GM12878 (cell line): ENCODE measurements at regions not wholly inside any gene's neighbourhood (a gene's known extent, or its start where the extent isn't known, plus 50 kb on each side); places are given as distances from the start of the nearest gene placed in this dataset.

Source experiments
- ATAC-seq: fragments of 200-7000 bp; cut with Tn5 transposase; 3 replicates; pipeline ENCODE4 v1.9.1; 2020; ENCODE audit warnings: mild to moderate bottlenecking, moderate library complexity
- BruUV-seq: library from RNA; stranded (reverse); fragments of 400-500 nt; replicated peaks from 2 replicates; lab custom pipeline; 2021; lab: Mats Ljungman, UMichigan
- CTCF ChIA-PET: fragments of 300-600 bp; sonication (Branson Sonifier 250); formaldehyde crosslinking; extraction: SDS; loops from one replicate; lab custom pipeline; 2021; ENCODE audit warnings: inconsistent platforms; lab: Yijun Ruan, JAX
- POLR2A ChIA-PET: fragments of 350-600 bp; formaldehyde crosslinking; extraction: SDS; loops from one replicate; lab custom pipeline; 2021; ENCODE audit warnings: inconsistent platforms; lab: Charles Lee
- RAD21 ChIA-PET: fragments of 300-600 bp; sonication (Branson Sonifier 250); formaldehyde crosslinking; loops from one replicate; lab custom pipeline; 2023; ENCODE audit warnings: antibody characterized with exemption; ENCODE audit not compliant: unreplicated experiment; lab: Charles Lee
- SMC1A ChIA-PET: fragments of 300-600 bp; sonication (Branson Sonifier 250); formaldehyde crosslinking; loops from one replicate; lab custom pipeline; 2023; ENCODE audit not compliant: unreplicated experiment, uncharacterized antibody; lab: Charles Lee
- DNase-seq: peaks from one replicate; pipeline ENCODE4 v3.0.0-alpha.2; 2011; ENCODE audit warnings: low read depth, low spot score
- FAIRE-seq: peaks from 3 replicates; lab custom pipeline; 2011; peaks lifted over from hg19 to GRCh38; lab: Jason Lieb, UNC
- H2AFZ ChIP-seq: 2 replicates; pipeline ENCODE4 v1.6.0; 2011; ENCODE audit warnings: low read depth, low read length, control low read depth; ENCODE audit not compliant: control insufficient read depth
- H3K27ac ChIP-seq: 2 replicates; pipeline ENCODE4 v1.5.1; 2011; ENCODE audit warnings: control low read depth; ENCODE audit not compliant: control insufficient read depth, insufficient read depth
- H3K27me3 ChIP-seq, 2 experiments: replicated peaks in 1 of 2; 2 replicates each; pipeline versions ENCODE4 v1.6.0 to v1.6.1; 2011; ENCODE audit warnings: low read length in 1 of 2; ENCODE audit not compliant: control insufficient read depth in 2 of 2, insufficient read depth in 2 of 2
- H3K36me3 ChIP-seq, 2 experiments: 2 replicates each; pipeline ENCODE4 v1.5.1; 2011; ENCODE audit warnings: low read length in 1 of 2; ENCODE audit not compliant: control insufficient read depth in 2 of 2, insufficient read depth in 2 of 2
- H3K4me1 ChIP-seq: 2 replicates; pipeline ENCODE4 v1.6.1; 2011; ENCODE audit warnings: mild to moderate bottlenecking, low read length, moderate library complexity, mixed read lengths; ENCODE audit not compliant: control insufficient read depth, insufficient read depth
- H3K4me2 ChIP-seq: 2 replicates; pipeline ENCODE4 v1.6.0; 2011; ENCODE audit warnings: control low read depth; ENCODE audit not compliant: control insufficient read depth, insufficient read depth
- H3K4me3 ChIP-seq: fragments of 200-600 bp; sonication (generic); 2 replicates; pipeline ENCODE4 v1.5.1; 2016
- H3K79me2 ChIP-seq: 2 replicates; pipeline ENCODE4 v1.6.0; 2011; ENCODE audit warnings: low read length; ENCODE audit not compliant: control insufficient read depth, insufficient read depth
- H3K9ac ChIP-seq: 2 replicates; pipeline ENCODE4 v1.8.0; 2011; ENCODE audit warnings: low read length, control low read depth, mixed read lengths; ENCODE audit not compliant: control insufficient read depth, insufficient read depth
- H3K9me3 ChIP-seq: replicated peaks from 3 replicates; pipeline ENCODE4 v1.5.1; 2011; ENCODE audit warnings: mild to moderate bottlenecking, low read length; ENCODE audit not compliant: control insufficient read depth, insufficient read depth
- H4K20me1 ChIP-seq: 2 replicates; pipeline ENCODE4 v1.6.0; 2011; ENCODE audit not compliant: control insufficient read depth, insufficient read depth
- HDAC2 ChIP-seq: fragments of 200-600 bp; sonication (generic); IDR thresholded peaks from 2 replicates; pipeline ENCODE4 v1.6.1; 2017
- IKZF2 ChIP-seq, 2 experiments: fragments of 450-650 bp; IDR thresholded peaks; 2 replicates each; pipeline ENCODE4 v1.6.1; 2017; ENCODE audit warnings: mild to moderate bottlenecking in 2 of 2, moderate library complexity in 2 of 2
- MTA2 ChIP-seq: fragments of 450-650 bp; IDR thresholded peaks from 2 replicates; pipeline ENCODE4 v1.6.1; 2016; ENCODE audit warnings: low read depth, mild to moderate bottlenecking, moderate library complexity
- MYB ChIP-seq: fragments of 150-350 bp; IDR thresholded peaks from 2 replicates; pipeline ENCODE4 v1.6.1; 2014; ENCODE audit warnings: mild to moderate bottlenecking, low read depth, low read length, borderline replicate concordance
- PAX5 ChIP-seq: IDR thresholded peaks from 2 replicates; pipeline ENCODE4 v1.6.1; 2011; ENCODE audit warnings: low read depth, low read length, borderline replicate concordance
- RAD21 ChIP-seq: IDR thresholded peaks from 2 replicates; pipeline ENCODE4 v1.6.1; 2011; ENCODE audit warnings: mild to moderate bottlenecking, low read depth, low read length, moderate library complexity; ENCODE audit not compliant: insufficient read depth
- STAT3 ChIP-seq: IDR thresholded peaks from 2 replicates; pipeline ENCODE4 v1.6.1; 2011; ENCODE audit warnings: low read depth, low read length, improper control_type of control experiment
- SUZ12 ChIP-seq: fragments of 200-600 bp; sonication (generic); IDR thresholded peaks from one replicate; pipeline ENCODE4 v1.6.1; 2018; ENCODE audit warnings: antibody characterized with exemption, mild to moderate bottlenecking; ENCODE audit not compliant: unreplicated experiment
- USF1 ChIP-seq: IDR thresholded peaks from 2 replicates; pipeline ENCODE4 v1.6.1; 2011; ENCODE audit warnings: borderline replicate concordance, low read depth, mild to moderate bottlenecking, moderate library complexity, mixed read lengths, low read length; ENCODE audit not compliant: insufficient read depth; ENCODE audit errors: extremely low read length
- ZBED1 ChIP-seq: IDR thresholded peaks from 2 replicates; pipeline ENCODE4 v1.6.1; 2016; ENCODE audit warnings: borderline replicate concordance
- ZNF24 ChIP-seq: fragments of 450-650 bp; IDR thresholded peaks from 2 replicates; pipeline ENCODE4 v1.6.1; 2017; ENCODE audit warnings: antibody characterized with exemption, mild to moderate bottlenecking
- WGBS: methylation state at CpG from one replicate; pipeline ENCODE4 v1.1.6; 2016; ENCODE audit warnings: low lambda C conversion rate; ENCODE audit not compliant: insufficient replicate concordance, insufficient coverage; ENCODE audit errors: missing lambda C conversion rate; 5-methylcytosine and 5-hydroxymethylcytosine counted together
- in situ Hi-C: fragments of 300-500 bp; cut with MboI; formaldehyde crosslinking; loops from 9 replicates; pipeline ENCODE4 v1.14.3; 2018; ENCODE audit warnings: mixed read lengths
- intact Hi-C: fragments of 100-400 bp; cut with micrococcal nuclease; formaldehyde crosslinking; loops from one replicate; pipeline ENCODE4 v1.14.2; 2022; ENCODE audit not compliant: unreplicated experiment
- TF ChIP-seq, protein P1 (sequence below): IDR thresholded peaks from 2 replicates; pipeline ENCODE4 v1.6.1; 2012; ENCODE audit warnings: mild to moderate bottlenecking, low read depth, low read length
- TF ChIP-seq, protein P2 (sequence below): fragments of 150-350 bp; IDR thresholded peaks from 2 replicates; pipeline ENCODE4 v1.6.1; 2014; ENCODE audit warnings: mild to moderate bottlenecking, low read depth, low read length
- TF ChIP-seq, protein P3 (sequence below): fragments of 450-650 bp; conservative IDR thresholded peaks from 2 replicates; pipeline ENCODE4 v1.6.1; 2017; ENCODE audit warnings: mild to moderate bottlenecking, moderate library complexity
- TF ChIP-seq, protein P4 (sequence below): fragments of 450-650 bp; IDR thresholded peaks from 2 replicates; pipeline ENCODE4 v1.6.1; 2016; ENCODE audit warnings: mild to moderate bottlenecking

- TF ChIP-seq, protein P1, sequence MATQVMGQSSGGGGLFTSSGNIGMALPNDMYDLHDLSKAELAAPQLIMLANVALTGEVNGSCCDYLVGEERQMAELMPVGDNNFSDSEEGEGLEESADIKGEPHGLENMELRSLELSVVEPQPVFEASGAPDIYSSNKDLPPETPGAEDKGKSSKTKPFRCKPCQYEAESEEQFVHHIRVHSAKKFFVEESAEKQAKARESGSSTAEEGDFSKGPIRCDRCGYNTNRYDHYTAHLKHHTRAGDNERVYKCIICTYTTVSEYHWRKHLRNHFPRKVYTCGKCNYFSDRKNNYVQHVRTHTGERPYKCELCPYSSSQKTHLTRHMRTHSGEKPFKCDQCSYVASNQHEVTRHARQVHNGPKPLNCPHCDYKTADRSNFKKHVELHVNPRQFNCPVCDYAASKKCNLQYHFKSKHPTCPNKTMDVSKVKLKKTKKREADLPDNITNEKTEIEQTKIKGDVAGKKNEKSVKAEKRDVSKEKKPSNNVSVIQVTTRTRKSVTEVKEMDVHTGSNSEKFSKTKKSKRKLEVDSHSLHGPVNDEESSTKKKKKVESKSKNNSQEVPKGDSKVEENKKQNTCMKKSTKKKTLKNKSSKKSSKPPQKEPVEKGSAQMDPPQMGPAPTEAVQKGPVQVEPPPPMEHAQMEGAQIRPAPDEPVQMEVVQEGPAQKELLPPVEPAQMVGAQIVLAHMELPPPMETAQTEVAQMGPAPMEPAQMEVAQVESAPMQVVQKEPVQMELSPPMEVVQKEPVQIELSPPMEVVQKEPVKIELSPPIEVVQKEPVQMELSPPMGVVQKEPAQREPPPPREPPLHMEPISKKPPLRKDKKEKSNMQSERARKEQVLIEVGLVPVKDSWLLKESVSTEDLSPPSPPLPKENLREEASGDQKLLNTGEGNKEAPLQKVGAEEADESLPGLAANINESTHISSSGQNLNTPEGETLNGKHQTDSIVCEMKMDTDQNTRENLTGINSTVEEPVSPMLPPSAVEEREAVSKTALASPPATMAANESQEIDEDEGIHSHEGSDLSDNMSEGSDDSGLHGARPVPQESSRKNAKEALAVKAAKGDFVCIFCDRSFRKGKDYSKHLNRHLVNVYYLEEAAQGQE: no peak
Measured at GRCh38 chr3:80734920-80735319, 967.1 kb upstream of the ROBO1 start (continued).

GRCh38 chr3:80734483-80734882, 966.7 kb upstream of the ROBO1 start:
- Histone ChIP-seq H3K9ac (no peak overlapping the region), H2AFZ (no peak overlapping the region), H3K9me3 (no peaks in the 10 kb centered on the region), H3K4me1 (no peaks in the 10 kb centered on the region), H3K27ac (no peak overlapping the region), H4K20me1 (no peaks in the 10 kb centered on the region), H3K4me3 (no peak overlapping the region), H3K4me2 (no peak overlapping the region), H3K79me2 (no peaks in the 10 kb centered on the region), H3K27me3 (no peaks in the 10 kb centered on the region), H3K36me3 (no peaks in the 10 kb centered on the region)
- no peak for FAIRE-seq
- ChIA-PET POLR2A (no interaction called here), CTCF (no interaction called here), SMC1A (no interaction called here), RAD21 (no interaction called here)
- ATAC-seq: no peak
- intact Hi-C loops: no loop called here
- 29% methylated on average over 1 of the region's 1 CpG for WGBS
- BruUV-seq: no TSS peak
- no peak for DNase-seq
- in situ Hi-C loops: no loop called here
- TF ChIP-seq ZBED1 (no peak), MYB (no peak), HDAC2 (no peak), USF1 (no peak), IKZF2 (IDR thresholded peaks at IDR 0.05) (no peak), MTA2 (no peak), SUZ12 (no peak), STAT3 (no peak), RAD21 (no peak), ZNF24 (no peak), PAX5 (no peak)
- TF ChIP-seq, protein P2, sequence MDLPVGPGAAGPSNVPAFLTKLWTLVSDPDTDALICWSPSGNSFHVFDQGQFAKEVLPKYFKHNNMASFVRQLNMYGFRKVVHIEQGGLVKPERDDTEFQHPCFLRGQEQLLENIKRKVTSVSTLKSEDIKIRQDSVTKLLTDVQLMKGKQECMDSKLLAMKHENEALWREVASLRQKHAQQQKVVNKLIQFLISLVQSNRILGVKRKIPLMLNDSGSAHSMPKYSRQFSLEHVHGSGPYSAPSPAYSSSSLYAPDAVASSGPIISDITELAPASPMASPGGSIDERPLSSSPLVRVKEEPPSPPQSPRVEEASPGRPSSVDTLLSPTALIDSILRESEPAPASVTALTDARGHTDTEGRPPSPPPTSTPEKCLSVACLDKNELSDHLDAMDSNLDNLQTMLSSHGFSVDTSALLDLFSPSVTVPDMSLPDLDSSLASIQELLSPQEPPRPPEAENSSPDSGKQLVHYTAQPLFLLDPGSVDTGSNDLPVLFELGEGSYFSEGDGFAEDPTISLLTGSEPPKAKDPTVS: no peak
- TF ChIP-seq, protein P3, sequence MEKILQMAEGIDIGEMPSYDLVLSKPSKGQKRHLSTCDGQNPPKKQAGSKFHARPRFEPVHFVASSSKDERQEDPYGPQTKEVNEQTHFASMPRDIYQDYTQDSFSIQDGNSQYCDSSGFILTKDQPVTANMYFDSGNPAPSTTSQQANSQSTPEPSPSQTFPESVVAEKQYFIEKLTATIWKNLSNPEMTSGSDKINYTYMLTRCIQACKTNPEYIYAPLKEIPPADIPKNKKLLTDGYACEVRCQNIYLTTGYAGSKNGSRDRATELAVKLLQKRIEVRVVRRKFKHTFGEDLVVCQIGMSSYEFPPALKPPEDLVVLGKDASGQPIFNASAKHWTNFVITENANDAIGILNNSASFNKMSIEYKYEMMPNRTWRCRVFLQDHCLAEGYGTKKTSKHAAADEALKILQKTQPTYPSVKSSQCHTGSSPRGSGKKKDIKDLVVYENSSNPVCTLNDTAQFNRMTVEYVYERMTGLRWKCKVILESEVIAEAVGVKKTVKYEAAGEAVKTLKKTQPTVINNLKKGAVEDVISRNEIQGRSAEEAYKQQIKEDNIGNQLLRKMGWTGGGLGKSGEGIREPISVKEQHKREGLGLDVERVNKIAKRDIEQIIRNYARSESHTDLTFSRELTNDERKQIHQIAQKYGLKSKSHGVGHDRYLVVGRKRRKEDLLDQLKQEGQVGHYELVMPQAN: no peak
- TF ChIP-seq, protein P4, sequence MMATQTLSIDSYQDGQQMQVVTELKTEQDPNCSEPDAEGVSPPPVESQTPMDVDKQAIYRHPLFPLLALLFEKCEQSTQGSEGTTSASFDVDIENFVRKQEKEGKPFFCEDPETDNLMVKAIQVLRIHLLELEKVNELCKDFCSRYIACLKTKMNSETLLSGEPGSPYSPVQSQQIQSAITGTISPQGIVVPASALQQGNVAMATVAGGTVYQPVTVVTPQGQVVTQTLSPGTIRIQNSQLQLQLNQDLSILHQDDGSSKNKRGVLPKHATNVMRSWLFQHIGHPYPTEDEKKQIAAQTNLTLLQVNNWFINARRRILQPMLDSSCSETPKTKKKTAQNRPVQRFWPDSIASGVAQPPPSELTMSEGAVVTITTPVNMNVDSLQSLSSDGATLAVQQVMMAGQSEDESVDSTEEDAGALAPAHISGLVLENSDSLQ: no peak
